ENCODE measurements at regions not wholly inside any gene's neighbourhood (a gene's known extent, or its start where the extent isn't known, plus 50 kb on each side); places are given as distances from the start of the nearest gene placed in this dataset.

GRCh38 chr4:100838286-100838685, 320.5 kb upstream of the EMCN start:
- no peak overlapping the region for H3K4me3 ChIP-seq (ENCODE audit: low read depth, low read length)
- no peak for TF ChIP-seq CTCF (IDR thresholded peaks at IDR 0.05; ENCODE audit: insufficient read depth, low read length, poor library complexity, severe bottlenecking)
- H3K27me3 ChIP-seq (ENCODE audit: control insufficient read depth, insufficient read depth, low read length): no peaks in the 10 kb centered on the region
- H3K36me3 ChIP-seq (ENCODE audit: control insufficient read depth, insufficient read depth, low read length): no peaks in the 10 kb centered on the region
- no peak for DNase-seq (ENCODE audit: low read depth)

GRCh38 chr4:100836929-100837328, 319.1 kb upstream of the EMCN start:
- no peak for DNase-seq (ENCODE audit: low read depth)
- H3K27me3 ChIP-seq (ENCODE audit: control insufficient read depth, insufficient read depth, low read length): no peaks in the 10 kb centered on the region
- H3K4me3 ChIP-seq (ENCODE audit: low read depth, low read length): no peak overlapping the region
- H3K36me3 ChIP-seq (ENCODE audit: control insufficient read depth, insufficient read depth, low read length): no peaks in the 10 kb centered on the region
- no peak for TF ChIP-seq CTCF (IDR thresholded peaks at IDR 0.05; ENCODE audit: insufficient read depth, low read length, poor library complexity, severe bottlenecking)

GRCh38 chr4:100834616-100835015, 316.8 kb upstream of the EMCN start:
- no peak for TF ChIP-seq CTCF (IDR thresholded peaks at IDR 0.05; ENCODE audit: insufficient read depth, low read length, poor library complexity, severe bottlenecking)
- no peak for DNase-seq (ENCODE audit: low read depth)
- Histone ChIP-seq H3K27me3 (ENCODE audit: control insufficient read depth, insufficient read depth, low read length) (no peaks in the 10 kb centered on the region), H3K4me3 (ENCODE audit: low read depth, low read length) (no peak overlapping the region), H3K36me3 (ENCODE audit: control insufficient read depth, insufficient read depth, low read length) (no peaks in the 10 kb centered on the region)

- DNase-seq (ENCODE audit: low read depth): no peak
- Histone ChIP-seq H3K36me3 (ENCODE audit: control insufficient read depth, insufficient read depth, low read length) (no peaks in the 10 kb centered on the region), H3K27me3 (ENCODE audit: control insufficient read depth, insufficient read depth, low read length) (no peaks in the 10 kb centered on the region), H3K4me3 (ENCODE audit: low read depth, low read length) (no peak overlapping the region)
- no peak for TF ChIP-seq CTCF (IDR thresholded peaks at IDR 0.05; ENCODE audit: insufficient read depth, low read length, poor library complexity, severe bottlenecking)
Measured at GRCh38 chr4:100833906-100834305, 316.1 kb upstream of the EMCN start.

GRCh38 chr4:100828986-100829685, 311.3 kb upstream of the EMCN start:
- no peak for TF ChIP-seq CTCF (IDR thresholded peaks at IDR 0.05; ENCODE audit: insufficient read depth, low read length, poor library complexity, severe bottlenecking)
- H3K27me3 ChIP-seq (ENCODE audit: control insufficient read depth, insufficient read depth, low read length): no peaks in the 10 kb centered on the region
- no peak overlapping the region for H3K4me3 ChIP-seq (ENCODE audit: low read depth, low read length)
- DNase-seq (ENCODE audit: low read depth): no peak
- H3K36me3 ChIP-seq (ENCODE audit: control insufficient read depth, insufficient read depth, low read length): no peaks in the 10 kb centered on the region

GRCh38 chr4:100828364-100828763, 310.5 kb upstream of the EMCN start:
- no peak for DNase-seq (ENCODE audit: low read depth)
- no peaks in the 10 kb centered on the region for H3K36me3 ChIP-seq (ENCODE audit: control insufficient read depth, insufficient read depth, low read length)
- no peak for TF ChIP-seq CTCF (IDR thresholded peaks at IDR 0.05; ENCODE audit: insufficient read depth, low read length, poor library complexity, severe bottlenecking)
- no peaks in the 10 kb centered on the region for H3K27me3 ChIP-seq (ENCODE audit: control insufficient read depth, insufficient read depth, low read length)
- no peak overlapping the region for H3K4me3 ChIP-seq (ENCODE audit: low read depth, low read length)
